Spinal cord (tissue), 9 donors: ENCODE measurements at regions not wholly inside any gene's neighbourhood (a gene's known extent, or its start where the extent isn't known, plus 50 kb on each side); places are given as distances from the start of the nearest gene placed in this dataset.

Source experiments
- DNase-seq, 6 donors: peaks; one replicate each; pipeline versions ENCODE4 v3.0.0 to v3.0.0-alpha.2; 2013 to 2015; ENCODE audit warnings: low spot score in 6 of 6, low read depth in 4 of 6
- H3K27ac ChIP-seq: one replicate; pipeline ENCODE4 v1.5.1; 2013; ENCODE audit warnings: low read depth, low read length, control low read depth
- H3K27me3 ChIP-seq: one replicate; pipeline ENCODE4 v1.6.1; 2013; ENCODE audit warnings: low read length; ENCODE audit not compliant: control insufficient read depth, insufficient read depth
- H3K36me3 ChIP-seq: one replicate; pipeline ENCODE4 v1.6.1; 2013; ENCODE audit warnings: low read length; ENCODE audit not compliant: control insufficient read depth, insufficient read depth
- H3K4me1 ChIP-seq: one replicate; pipeline ENCODE4 v1.6.1; 2013; ENCODE audit warnings: low read length; ENCODE audit not compliant: control insufficient read depth, insufficient read depth
- H3K4me3 ChIP-seq: one replicate; pipeline ENCODE4 v1.5.1; 2013; ENCODE audit warnings: low read depth, low read length, control low read depth
- H3K9me3 ChIP-seq: one replicate; pipeline ENCODE4 v1.6.1; 2013; ENCODE audit warnings: low read length; ENCODE audit not compliant: control insufficient read depth, insufficient read depth
- WGBS: methylation state at CpG from one replicate; pipeline ENCODE4 v1.1.5; 2013; ENCODE audit warnings: missing lambda C conversion rate; ENCODE audit not compliant: insufficient coverage; 5-methylcytosine and 5-hydroxymethylcytosine counted together
- donor health status: healthy.

DNA sequence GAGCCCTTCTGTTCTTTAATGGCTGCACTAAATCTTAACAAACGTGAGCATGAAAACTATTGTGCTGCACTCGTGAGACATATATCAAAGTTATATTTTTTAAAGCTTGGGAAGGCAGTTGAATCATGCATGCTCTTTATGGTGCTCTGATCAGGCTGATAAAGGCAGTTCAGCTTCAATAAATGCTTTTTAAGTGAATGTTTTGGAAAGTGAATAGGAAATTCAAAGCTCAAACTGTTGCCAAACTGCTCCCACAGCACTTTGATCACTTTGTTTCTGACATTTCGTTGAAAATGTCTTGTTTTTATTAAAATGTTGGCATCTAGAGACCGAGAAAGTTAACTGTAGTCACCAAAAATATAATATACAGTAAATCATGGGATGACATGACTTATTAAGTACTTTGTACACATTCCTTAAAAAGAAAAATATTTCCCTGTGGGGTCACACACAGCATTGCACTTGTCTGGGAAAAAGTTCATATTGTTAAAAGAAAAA lies 625.7 kb upstream of the PCDH9 start:
- H3K27ac ChIP-seq: no peak overlapping the region
- H3K9me3 ChIP-seq: no peaks in the 10 kb centered on the region
- no peaks in the 10 kb centered on the region for H3K27me3 ChIP-seq
- no peak overlapping the region for H3K4me3 ChIP-seq
- no CpG with 5 or more reads among the region's 4 CpGs for WGBS
- peak in 2 of 6 donors; percentile 7 to 84 for DNase-seq
- H3K36me3 ChIP-seq: no peaks in the 10 kb centered on the region
- H3K4me1 ChIP-seq: no peaks in the 10 kb centered on the region

- Histone ChIP-seq H3K4me3 (no peak overlapping the region), H3K4me1 (no peaks in the 10 kb centered on the region), H3K27me3 (no peaks in the 10 kb centered on the region), H3K36me3 (no peaks in the 10 kb centered on the region), H3K27ac (no peak overlapping the region), H3K9me3 (no peaks in the 10 kb centered on the region)
- WGBS: no CpG with 5 or more reads among the region's 4 CpGs
- DNase-seq: peak in 1 of 6 donors; percentile 57
Measured at GRCh38 chr13:67854990-67855389, 624.9 kb upstream of the PCDH9 start.

DNA sequence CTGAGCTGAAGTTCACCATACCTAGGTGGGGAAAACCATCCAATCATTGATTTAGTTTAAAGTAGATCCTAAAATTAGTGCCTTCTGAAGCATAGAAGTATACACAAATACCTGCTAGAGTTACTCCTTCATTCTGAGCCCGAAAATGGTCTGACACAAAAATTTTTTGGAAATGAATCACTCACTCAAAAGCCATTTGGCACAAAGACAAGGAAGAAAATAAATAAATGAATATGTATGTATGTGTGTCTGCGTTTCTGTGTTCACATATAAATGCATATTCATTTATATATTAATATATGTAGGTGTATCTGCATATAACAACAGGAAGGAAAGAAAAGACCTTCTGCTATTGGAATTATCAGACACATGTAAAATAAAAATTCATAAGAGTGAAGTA lies 614.4 kb upstream of the PCDH9 start:
- H3K9me3 ChIP-seq: peaks cover 1% of the 10 kb centered on the region
- no peak overlapping the region for H3K27ac ChIP-seq
- no peak for DNase-seq
- H3K27me3 ChIP-seq: no peaks in the 10 kb centered on the region
- H3K4me1 ChIP-seq: no peaks in the 10 kb centered on the region
- no peaks in the 10 kb centered on the region for H3K36me3 ChIP-seq
- WGBS: no CpG with 5 or more reads among the region's 2 CpGs
- H3K4me3 ChIP-seq: no peak overlapping the region

DNA sequence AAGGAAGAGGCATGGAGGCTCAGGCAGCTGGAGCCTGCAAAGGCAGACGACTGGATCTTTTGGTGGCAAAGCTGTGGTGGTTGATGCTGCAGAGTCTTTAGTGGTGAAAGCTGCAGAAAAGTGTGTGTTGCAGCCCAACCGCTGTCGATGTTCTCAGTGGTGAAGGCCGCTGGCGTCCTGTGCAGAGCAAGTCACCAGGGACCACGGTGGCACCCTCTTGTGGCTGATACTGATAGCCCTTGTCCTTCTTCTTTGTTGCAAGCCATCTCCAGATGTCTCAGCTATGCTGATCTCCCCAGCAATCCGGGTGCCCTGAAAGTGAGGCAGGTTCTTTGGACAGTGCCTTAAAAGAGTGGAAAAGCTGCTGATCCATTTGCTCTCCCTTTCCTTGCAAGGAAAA lies 610.9 kb upstream of the PCDH9 start:
- Histone ChIP-seq H3K27me3 (no peaks in the 10 kb centered on the region), H3K4me1 (no peaks in the 10 kb centered on the region), H3K4me3 (no peak overlapping the region), H3K9me3 (no peaks in the 10 kb centered on the region), H3K36me3 (no peaks in the 10 kb centered on the region), H3K27ac (no peak overlapping the region)
- DNase-seq: no peak
- 87% methylated on average over 7 of the region's 7 CpGs for WGBS

DNA sequence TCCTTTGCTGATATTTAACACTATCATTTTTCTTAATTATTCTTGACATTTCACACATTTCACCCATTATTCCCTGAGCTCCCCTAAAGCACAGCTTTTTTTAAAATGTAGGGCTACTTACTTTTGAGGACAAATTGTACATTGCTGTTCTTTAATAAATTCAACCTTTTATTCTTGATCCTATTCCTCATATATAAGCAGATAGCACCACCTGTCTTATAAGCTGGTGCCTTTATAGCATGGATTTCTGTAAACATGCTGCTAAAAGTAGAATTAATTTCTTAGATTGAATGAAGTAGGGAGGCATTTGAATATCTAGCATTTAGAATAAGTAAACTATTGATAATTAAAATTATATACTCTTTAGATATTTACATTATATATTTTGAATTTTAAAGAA lies 603.4 kb upstream of the PCDH9 start:
- Histone ChIP-seq H3K27me3 (no peaks in the 10 kb centered on the region), H3K27ac (no peak overlapping the region), H3K9me3 (peaks cover 2% of the 10 kb centered on the region), H3K36me3 (no peaks in the 10 kb centered on the region), H3K4me1 (no peaks in the 10 kb centered on the region), H3K4me3 (no peak overlapping the region)
- peak in 1 of 6 donors; percentile 37 for DNase-seq

GRCh38 chr13:67829641-67830040 lies 599.5 kb upstream of the PCDH9 start:
- no peak for DNase-seq
- H3K9me3 ChIP-seq: no peaks in the 10 kb centered on the region
- no peaks in the 10 kb centered on the region for H3K27me3 ChIP-seq
- no peak overlapping the region for H3K4me3 ChIP-seq
- WGBS: 93% methylated on average over 2 of the region's 3 CpGs
- H3K36me3 ChIP-seq: no peaks in the 10 kb centered on the region
- no peaks in the 10 kb centered on the region for H3K4me1 ChIP-seq
- no peak overlapping the region for H3K27ac ChIP-seq

- Histone ChIP-seq H3K36me3 (no peaks in the 10 kb centered on the region), H3K27me3 (no peaks in the 10 kb centered on the region), H3K27ac (no peak overlapping the region), H3K4me1 (no peaks in the 10 kb centered on the region), H3K4me3 (no peak overlapping the region), H3K9me3 (no peaks in the 10 kb centered on the region)
- peak in 1 of 6 donors; percentile 2 for DNase-seq
Measured at GRCh38 chr13:67827992-67828391, 597.9 kb upstream of the PCDH9 start.

GRCh38 chr13:67821606-67822005 lies 591.5 kb upstream of the PCDH9 start:
- no peak overlapping the region for H3K4me3 ChIP-seq
- no CpG with 5 or more reads among the region's 2 CpGs for WGBS
- no peaks in the 10 kb centered on the region for H3K27me3 ChIP-seq
- H3K4me1 ChIP-seq: no peaks in the 10 kb centered on the region
- H3K27ac ChIP-seq: no peak overlapping the region
- no peak for DNase-seq
- no peaks in the 10 kb centered on the region for H3K9me3 ChIP-seq
- H3K36me3 ChIP-seq: no peaks in the 10 kb centered on the region

DNA sequence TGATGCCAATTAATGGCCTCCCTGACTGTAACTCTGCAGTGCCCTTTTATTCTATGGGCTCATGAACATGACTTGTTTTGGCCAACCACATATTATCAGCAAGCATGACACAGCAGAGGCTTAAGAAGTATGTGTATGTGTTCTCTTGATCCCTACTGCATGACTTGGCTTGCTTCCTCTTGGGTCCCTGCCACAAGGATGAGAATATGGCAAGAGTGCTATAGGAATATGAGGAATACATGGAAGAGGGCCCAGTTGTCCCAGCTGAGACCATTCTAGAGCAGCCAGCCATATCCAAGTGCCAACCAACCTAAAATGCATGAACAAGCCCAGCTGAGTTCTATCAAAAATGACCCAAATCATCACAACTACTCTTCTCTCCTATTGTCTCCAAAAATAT lies 576.7 kb upstream of the PCDH9 start:
- Histone ChIP-seq H3K4me1 (no peaks in the 10 kb centered on the region), H3K27me3 (no peaks in the 10 kb centered on the region), H3K36me3 (no peaks in the 10 kb centered on the region), H3K4me3 (no peak overlapping the region), H3K27ac (no peak overlapping the region), H3K9me3 (no peaks in the 10 kb centered on the region)
- DNase-seq: peak in 2 of 6 donors; percentile 13 to 70

DNA sequence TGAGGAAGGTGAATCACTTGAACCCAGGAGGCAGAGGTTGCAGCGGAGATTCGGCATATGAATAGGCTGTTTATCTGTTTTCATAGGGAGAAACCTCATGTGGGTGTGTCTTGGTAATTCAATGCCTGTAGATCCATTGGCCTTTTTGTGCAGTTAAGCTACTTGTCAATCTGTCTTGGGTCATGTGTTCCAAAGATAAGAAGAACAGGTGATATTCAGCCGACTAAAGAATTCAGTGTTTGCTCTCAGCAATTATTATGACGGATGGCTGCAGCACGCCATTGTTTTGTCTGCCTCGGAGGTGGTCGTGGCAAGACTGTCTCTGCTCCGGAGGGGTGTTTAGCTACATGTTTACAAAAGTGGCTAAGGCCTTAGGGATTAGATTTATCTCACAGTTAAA lies 573.0 kb upstream of the PCDH9 start:
- no peaks in the 10 kb centered on the region for H3K27me3 ChIP-seq
- no peak overlapping the region for H3K4me3 ChIP-seq
- H3K9me3 ChIP-seq: no peaks in the 10 kb centered on the region
- H3K36me3 ChIP-seq: no peaks in the 10 kb centered on the region
- DNase-seq: no peak
- no peak overlapping the region for H3K27ac ChIP-seq
- 77% methylated on average over 7 of the region's 8 CpGs for WGBS
- H3K4me1 ChIP-seq: no peaks in the 10 kb centered on the region
